Karpas-422 (cell line): ENCODE measurements at regions not wholly inside any gene's neighbourhood (a gene's known extent, or its start where the extent isn't known, plus 50 kb on each side); places are given as distances from the start of the nearest gene placed in this dataset.

Experiments used
- DNase-seq: peaks from one replicate; pipeline ENCODE4 v3.0.0-alpha.2; 2015
- H2AFZ ChIP-seq: fragments of 200-600 bp; sonication (generic); 2 replicates; pipeline ENCODE4 v1.6.1; 2014; ENCODE audit warnings: antibody characterized with exemption, low read length, mixed read lengths
- H3K27ac ChIP-seq: fragments of 200-600 bp; sonication (generic); 2 replicates; pipeline ENCODE4 v1.5.1; 2014; ENCODE audit warnings: mild to moderate bottlenecking, low read length, moderate library complexity
- H3K27me3 ChIP-seq: fragments of 200-600 bp; sonication (generic); 2 replicates; pipeline ENCODE4 v1.6.1; 2014; ENCODE audit warnings: low read length, mixed read lengths
- H3K36me3 ChIP-seq: fragments of 200-600 bp; sonication (generic); 2 replicates; pipeline ENCODE4 v1.6.1; 2014; ENCODE audit warnings: low read length, mixed read lengths; ENCODE audit not compliant: insufficient read depth
- H3K4me1 ChIP-seq: fragments of 200-600 bp; sonication (generic); 2 replicates; pipeline ENCODE4 v1.6.1; 2014; ENCODE audit warnings: mild to moderate bottlenecking, low read length, mixed read lengths
- H3K4me2 ChIP-seq: fragments of 200-600 bp; sonication (generic); 2 replicates; pipeline ENCODE4 v1.6.1; 2014; ENCODE audit warnings: low read length, low read depth, mild to moderate bottlenecking; ENCODE audit not compliant: poor library complexity, severe bottlenecking
- H3K4me3 ChIP-seq: fragments of 200-600 bp; sonication (generic); 2 replicates; pipeline ENCODE4 v1.5.1; 2014; ENCODE audit warnings: mild to moderate bottlenecking, antibody characterized with exemption, low read length, mixed read lengths
- H3K79me2 ChIP-seq: fragments of 200-600 bp; sonication (generic); 2 replicates; pipeline ENCODE4 v1.6.1; 2014; ENCODE audit warnings: mild to moderate bottlenecking, low read length, mixed read lengths
- H3K9ac ChIP-seq: fragments of 200-600 bp; sonication (generic); 2 replicates; pipeline ENCODE4 v1.6.0; 2014; ENCODE audit warnings: low read length
- H3K9me2 ChIP-seq: fragments of 200-600 bp; sonication (generic), shearing (Covaris generic); replicated peaks from 2 replicates; pipeline ENCODE4 v1.6.0; 2014; ENCODE audit warnings: mild to moderate bottlenecking, low read length, moderate library complexity; ENCODE audit not compliant: insufficient read depth
- H3K9me3 ChIP-seq: fragments of 300-700, 200-600 bp; sonication (generic); 2 replicates; pipeline ENCODE4 v1.6.1; 2014; ENCODE audit warnings: low read length, mixed read lengths
- H4K20me1 ChIP-seq: fragments of 200-600 bp; sonication (generic); 2 replicates; pipeline ENCODE4 v1.6.1; 2014; ENCODE audit warnings: mild to moderate bottlenecking, antibody characterized with exemption, low read length, low read depth; ENCODE audit not compliant: insufficient read depth

DNA sequence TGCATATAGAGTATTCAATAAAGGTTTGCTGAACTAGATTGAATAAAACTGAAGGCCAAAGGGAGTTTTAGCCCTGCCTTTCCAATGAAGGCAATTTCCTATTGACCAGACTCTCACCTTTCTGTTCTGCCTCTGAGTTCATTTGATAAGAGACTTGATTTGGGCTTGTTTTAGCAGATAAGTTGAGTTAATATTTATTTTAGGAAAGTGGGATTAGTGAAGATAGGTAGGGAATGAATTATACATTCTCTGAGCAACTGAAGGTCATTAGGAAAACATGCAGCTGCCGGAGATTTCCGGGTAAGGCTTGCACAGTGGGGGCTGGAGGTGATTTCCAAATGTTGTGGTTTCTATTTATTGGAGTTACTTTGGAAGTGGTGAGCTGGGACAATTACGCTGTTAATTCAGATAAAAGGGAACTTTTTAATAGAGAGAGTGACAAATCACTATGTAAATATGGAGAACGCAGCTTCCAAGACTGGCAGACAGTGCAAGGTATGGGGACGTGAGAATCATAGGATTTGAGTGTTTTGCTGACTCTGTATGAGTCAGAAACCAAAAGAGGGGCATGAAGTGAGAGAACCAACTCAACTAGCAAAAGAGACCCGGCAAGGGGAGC is 553.6 kb upstream of the BOD1L1 start:
- DNase-seq, result no peak
- Histone ChIP-seq H3K27ac (no peak overlapping the region), H3K4me2 (no peak overlapping the region), H3K36me3 (no peaks in the 10 kb centered on the region), H4K20me1 (no peaks in the 10 kb centered on the region), H2AFZ (no peak overlapping the region), H3K9me2 (no peaks in the 10 kb centered on the region), H3K9me3 (no peaks in the 10 kb centered on the region), H3K79me2 (no peaks in the 10 kb centered on the region), H3K4me3 (no peak overlapping the region), H3K27me3 (no peaks in the 10 kb centered on the region), H3K4me1 (peaks cover 12% of the 10 kb centered on the region), H3K9ac (no peak overlapping the region)

- peaks cover 12% of the 10 kb centered on the region for H3K4me1 ChIP-seq
- no peak for DNase-seq
- no peak overlapping the region for H3K4me2 ChIP-seq
- H2AFZ ChIP-seq, result no peak overlapping the region
- no peaks in the 10 kb centered on the region for H3K27me3 ChIP-seq
- H3K9me2 ChIP-seq, result no peaks in the 10 kb centered on the region
- H4K20me1 ChIP-seq, result no peaks in the 10 kb centered on the region
- no peak overlapping the region for H3K9ac ChIP-seq
- H3K9me3 ChIP-seq, result no peaks in the 10 kb centered on the region
- no peak overlapping the region for H3K27ac ChIP-seq
- H3K79me2 ChIP-seq, result no peaks in the 10 kb centered on the region
- H3K36me3 ChIP-seq, result no peaks in the 10 kb centered on the region
- H3K4me3 ChIP-seq, result no peak overlapping the region
These were observed 554.6 kb upstream of the BOD1L1 start for GRCh38 chr4:14182148-14182547.

GRCh38 chr4:14184265-14184664 is 556.7 kb upstream of the BOD1L1 start:
- H3K9me2 ChIP-seq, result no peaks in the 10 kb centered on the region
- H3K4me2 ChIP-seq, result no peak overlapping the region
- DNase-seq, result no peak
- H3K79me2 ChIP-seq, result no peaks in the 10 kb centered on the region
- H4K20me1 ChIP-seq, result no peaks in the 10 kb centered on the region
- no peaks in the 10 kb centered on the region for H3K27me3 ChIP-seq
- H2AFZ ChIP-seq, result no peak overlapping the region
- H3K9ac ChIP-seq, result no peak overlapping the region
- H3K36me3 ChIP-seq, result no peaks in the 10 kb centered on the region
- no peak overlapping the region for H3K27ac ChIP-seq
- H3K4me1 ChIP-seq, result peaks cover 3% of the 10 kb centered on the region; the same call in 1 of the 2 replicates
- H3K9me3 ChIP-seq, result no peaks in the 10 kb centered on the region
- no peak overlapping the region for H3K4me3 ChIP-seq

DNA sequence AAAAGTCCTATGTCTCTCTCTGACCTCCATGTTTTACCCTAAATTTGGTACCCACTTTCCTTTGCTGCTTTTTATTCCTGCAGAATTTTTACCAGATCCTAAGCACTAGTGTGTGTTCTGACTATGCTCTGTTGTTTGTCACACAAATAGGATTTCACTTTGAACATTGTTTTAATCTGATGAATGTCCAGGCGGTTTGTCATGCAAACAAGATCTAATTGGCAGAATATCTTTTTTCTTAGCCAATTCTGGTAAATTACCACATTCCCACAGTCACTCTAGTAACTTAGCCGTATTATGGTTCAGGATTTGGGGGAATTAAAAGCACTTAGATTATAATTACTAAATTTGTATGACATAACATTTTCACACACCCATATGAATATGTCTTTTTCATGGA is 557.2 kb upstream of the BOD1L1 start:
- no peak for DNase-seq
- Histone ChIP-seq H3K4me1 (no peaks in the 10 kb centered on the region), H3K27ac (no peak overlapping the region), H3K27me3 (no peaks in the 10 kb centered on the region), H3K9me2 (no peaks in the 10 kb centered on the region), H3K36me3 (no peaks in the 10 kb centered on the region), H3K79me2 (no peaks in the 10 kb centered on the region), H3K4me2 (no peak overlapping the region), H4K20me1 (no peaks in the 10 kb centered on the region), H3K4me3 (no peak overlapping the region), H2AFZ (no peak overlapping the region), H3K9ac (no peak overlapping the region), H3K9me3 (no peaks in the 10 kb centered on the region)

DNA sequence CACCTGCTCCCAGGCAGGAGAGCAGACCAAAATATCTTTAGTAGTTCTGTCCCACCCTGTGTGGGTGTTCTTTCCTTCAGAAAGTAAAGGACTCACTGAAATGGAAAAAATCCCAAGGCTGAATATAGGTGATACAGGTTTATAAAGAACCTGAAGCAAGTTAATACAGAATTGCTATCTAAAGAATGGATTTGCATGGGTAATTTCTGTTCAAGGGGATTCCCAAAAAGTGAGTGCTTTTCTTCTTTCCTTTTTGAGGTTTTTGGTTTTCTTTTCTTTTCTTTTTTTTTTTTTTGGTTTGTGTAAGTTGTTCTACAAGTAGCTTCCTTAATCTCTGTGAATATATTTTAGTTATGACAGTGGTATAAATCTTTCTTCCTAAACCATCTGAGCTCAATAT is 560.7 kb upstream of the BOD1L1 start:
- Histone ChIP-seq H3K4me2 (no peak overlapping the region), H3K9me2 (no peaks in the 10 kb centered on the region), H3K79me2 (no peaks in the 10 kb centered on the region), H3K36me3 (no peaks in the 10 kb centered on the region), H3K9ac (no peak overlapping the region), H3K9me3 (no peaks in the 10 kb centered on the region), H2AFZ (no peak overlapping the region), H3K27ac (no peak overlapping the region), H3K27me3 (no peaks in the 10 kb centered on the region), H4K20me1 (no peaks in the 10 kb centered on the region), H3K4me3 (no peak overlapping the region), H3K4me1 (no peaks in the 10 kb centered on the region)
- no peak for DNase-seq

GRCh38 chr4:14193601-14194000 is 566.1 kb upstream of the BOD1L1 start:
- no peaks in the 10 kb centered on the region for H3K9me3 ChIP-seq
- H4K20me1 ChIP-seq, result no peaks in the 10 kb centered on the region
- no peaks in the 10 kb centered on the region for H3K79me2 ChIP-seq
- no peaks in the 10 kb centered on the region for H3K36me3 ChIP-seq
- no peak overlapping the region for H2AFZ ChIP-seq
- no peaks in the 10 kb centered on the region for H3K4me1 ChIP-seq
- no peaks in the 10 kb centered on the region for H3K27me3 ChIP-seq
- no peak overlapping the region for H3K9ac ChIP-seq
- H3K9me2 ChIP-seq, result 0 out of 2 replicates have a peak, but pooled peaks cover 4% of the 10 kb centered on the region
- no peak for DNase-seq
- no peak overlapping the region for H3K4me2 ChIP-seq
- no peak overlapping the region for H3K4me3 ChIP-seq
- H3K27ac ChIP-seq, result no peak overlapping the region

GRCh38 chr4:14196131-14196530 is 568.6 kb upstream of the BOD1L1 start:
- H3K27ac ChIP-seq, result no peak overlapping the region
- H4K20me1 ChIP-seq, result no peaks in the 10 kb centered on the region
- no peaks in the 10 kb centered on the region for H3K36me3 ChIP-seq
- no peak overlapping the region for H2AFZ ChIP-seq
- H3K4me2 ChIP-seq, result no peak overlapping the region
- no peaks in the 10 kb centered on the region for H3K9me3 ChIP-seq
- H3K4me3 ChIP-seq, result no peak overlapping the region
- H3K4me1 ChIP-seq, result no peaks in the 10 kb centered on the region
- H3K27me3 ChIP-seq, result no peaks in the 10 kb centered on the region
- 0 out of 2 replicates have a peak, but pooled peaks cover 7% of the 10 kb centered on the region for H3K9me2 ChIP-seq
- no peak for DNase-seq
- no peak overlapping the region for H3K9ac ChIP-seq
- no peaks in the 10 kb centered on the region for H3K79me2 ChIP-seq

DNA sequence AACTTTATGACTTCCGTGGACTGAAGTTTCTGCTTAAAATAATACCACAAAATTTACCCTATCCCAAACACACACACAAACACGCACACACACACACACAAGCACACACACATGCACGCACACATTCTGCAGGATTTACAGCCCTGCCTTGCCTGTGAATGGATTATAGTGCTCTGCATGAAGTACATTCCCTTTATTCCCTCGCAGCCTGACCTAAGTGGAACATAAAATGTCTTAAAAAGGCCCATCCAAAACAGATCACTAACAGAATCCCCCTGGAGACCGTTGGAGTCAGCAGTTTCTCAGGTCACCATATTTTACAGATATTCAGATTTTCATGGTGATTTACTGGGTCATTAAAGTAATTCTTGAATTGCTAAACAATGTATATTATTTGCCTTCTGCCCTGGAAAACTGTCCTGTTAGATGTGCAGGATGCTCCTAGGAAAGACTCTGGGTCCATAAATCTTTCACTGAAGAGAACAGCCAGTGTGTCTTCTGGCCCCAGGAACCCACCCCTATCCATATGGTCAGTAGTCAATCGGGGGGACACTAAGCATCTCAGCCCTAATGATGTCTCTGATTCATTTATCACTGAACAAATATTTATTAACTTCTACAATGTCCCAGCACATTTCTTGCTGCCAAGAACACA is 587.7 kb upstream of the BOD1L1 start:
- Histone ChIP-seq H3K27me3 (no peaks in the 10 kb centered on the region), H3K4me2 (no peak overlapping the region), H3K4me3 (no peak overlapping the region), H3K79me2 (no peaks in the 10 kb centered on the region), H3K9ac (no peak overlapping the region), H3K36me3 (no peaks in the 10 kb centered on the region), H3K4me1 (no peaks in the 10 kb centered on the region), H3K9me3 (no peaks in the 10 kb centered on the region; the same call in 1 of the 2 replicates), H3K9me2 (no peaks in the 10 kb centered on the region), H3K27ac (no peak overlapping the region), H2AFZ (no peak overlapping the region), H4K20me1 (no peaks in the 10 kb centered on the region)
- no peak for DNase-seq
